ENCODE measurements at regions not wholly inside any gene's neighbourhood (a gene's known extent, or its start where the extent isn't known, plus 50 kb on each side); places are given as distances from the start of the nearest gene placed in this dataset.

DNA sequence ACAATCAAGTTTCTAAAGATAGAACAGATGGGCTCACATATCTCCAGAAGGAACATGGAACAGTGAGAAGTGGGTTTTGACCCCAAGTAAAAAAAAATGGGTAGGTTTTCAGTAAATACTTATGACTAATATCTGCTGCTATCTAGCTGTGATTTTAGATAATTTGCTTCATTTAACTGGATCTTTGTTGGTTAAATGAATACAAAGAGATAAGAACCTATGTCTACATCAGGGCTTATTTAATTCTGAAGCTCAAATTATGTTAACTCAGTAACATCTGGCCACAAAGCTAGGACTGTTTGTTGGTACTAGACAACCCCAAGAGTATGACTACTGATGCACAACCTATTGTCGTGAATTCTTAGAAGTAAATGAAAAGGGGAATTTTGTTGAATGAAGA is 144.4 kb upstream of the SESN3 start:
- no peak for DNase-seq

DNA sequence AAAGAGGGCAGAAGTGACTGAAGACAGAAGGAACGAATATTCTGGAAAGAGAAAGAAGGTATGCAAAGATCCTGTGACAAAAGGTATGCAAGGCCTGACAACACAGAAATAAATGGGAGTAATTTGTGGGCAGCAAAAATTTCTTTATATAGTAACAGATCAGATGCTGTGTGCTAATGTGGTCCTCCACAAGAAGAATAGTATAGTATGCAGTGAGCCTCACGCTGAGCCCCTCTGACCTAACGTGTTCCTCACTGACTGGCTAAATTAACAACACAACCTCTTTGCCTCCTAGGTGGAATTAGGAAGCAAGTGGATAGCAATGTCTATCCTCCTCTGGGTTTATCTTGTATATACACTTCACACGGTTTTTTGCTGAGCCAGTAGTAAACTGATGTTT is 143.1 kb upstream of the SESN3 start:
- DNase-seq = no peak

DNA sequence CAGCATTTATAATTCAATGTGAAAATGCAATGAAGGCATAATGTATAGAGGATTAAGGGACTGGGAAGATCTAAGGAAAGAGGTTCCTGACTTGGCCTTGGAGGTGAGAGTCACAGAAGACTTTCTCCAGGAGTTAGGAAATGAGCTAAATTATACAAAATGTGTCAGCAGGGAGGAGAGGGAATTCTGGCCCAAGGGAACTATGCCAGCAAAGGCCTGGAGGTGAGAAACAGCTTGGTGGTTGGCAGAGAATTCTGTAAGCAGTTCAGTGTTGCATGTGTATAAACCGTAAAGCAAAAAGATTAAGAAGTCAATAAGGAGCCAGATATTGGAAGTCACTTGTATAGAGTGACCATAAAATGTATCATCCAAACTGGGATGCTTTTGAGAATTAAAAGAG is 142.2 kb upstream of the SESN3 start:
- no peak for DNase-seq

DNA sequence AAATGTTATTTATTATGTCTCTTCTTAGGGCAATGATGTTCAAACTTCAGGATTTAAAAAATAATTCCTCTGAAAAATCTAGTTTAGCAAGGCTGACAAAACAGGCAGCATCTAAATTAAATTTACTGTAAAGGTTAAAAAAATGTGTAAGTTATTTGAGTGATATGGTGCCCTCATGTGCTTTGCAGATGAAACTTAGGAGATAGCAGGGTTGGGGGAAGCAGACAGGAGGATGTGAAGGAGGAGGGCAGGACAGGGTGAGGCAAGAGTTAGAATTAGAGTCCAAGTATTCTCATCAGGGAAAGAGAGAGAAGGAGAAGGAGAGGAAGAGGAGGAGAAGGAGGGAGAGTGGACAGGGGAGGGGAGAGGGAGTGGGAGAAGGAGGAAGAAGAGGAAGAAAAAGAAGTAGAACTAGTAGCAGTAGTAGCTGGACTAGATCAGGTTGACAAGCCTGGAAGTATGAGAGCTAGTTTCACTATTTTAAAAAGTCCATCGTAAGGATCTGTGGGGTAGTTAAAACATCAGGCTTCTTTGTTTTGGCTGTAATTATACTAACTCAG is 141.2 kb upstream of the SESN3 start:
- no peak for DNase-seq

DNA sequence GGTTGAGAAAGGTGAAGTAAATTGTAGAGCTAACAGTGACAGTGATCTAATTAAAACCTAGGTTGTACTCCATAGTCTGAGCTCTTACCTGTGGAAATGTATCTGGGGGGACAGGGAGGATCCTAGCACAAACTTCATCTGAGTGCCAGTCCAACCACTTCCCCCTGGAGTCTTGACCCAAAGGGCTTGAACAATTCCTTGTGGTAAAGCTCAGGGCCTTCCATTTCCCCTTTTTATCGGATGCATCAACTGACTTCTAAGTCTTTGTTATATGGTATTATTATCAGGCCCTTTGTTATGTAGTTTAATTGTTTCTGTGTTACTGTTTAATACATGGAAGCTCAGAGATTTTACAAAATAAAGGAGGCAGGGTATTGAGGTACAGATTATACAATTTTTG is 140.2 kb upstream of the SESN3 start:
- no peak for DNase-seq

DNA sequence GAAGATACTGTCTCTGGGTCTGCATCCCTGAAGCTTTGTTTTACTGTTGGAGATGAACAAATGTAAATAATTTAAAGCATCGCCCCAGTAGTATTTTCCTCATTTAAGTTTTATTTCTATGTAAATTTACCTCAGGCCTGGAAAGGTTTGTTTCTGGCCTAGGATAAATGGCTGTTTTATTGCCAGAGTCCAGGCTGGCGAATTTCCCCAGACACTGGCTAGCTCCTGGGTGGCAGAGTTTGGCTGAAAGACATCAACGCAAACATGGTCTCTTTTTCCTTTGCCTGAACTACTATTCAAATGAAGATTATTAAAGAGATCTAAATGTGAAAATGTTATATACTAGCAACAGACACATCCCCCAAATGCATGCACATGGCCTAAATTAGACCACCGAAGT is 136.7 kb upstream of the SESN3 start:
- DNase-seq = no peak

DNA sequence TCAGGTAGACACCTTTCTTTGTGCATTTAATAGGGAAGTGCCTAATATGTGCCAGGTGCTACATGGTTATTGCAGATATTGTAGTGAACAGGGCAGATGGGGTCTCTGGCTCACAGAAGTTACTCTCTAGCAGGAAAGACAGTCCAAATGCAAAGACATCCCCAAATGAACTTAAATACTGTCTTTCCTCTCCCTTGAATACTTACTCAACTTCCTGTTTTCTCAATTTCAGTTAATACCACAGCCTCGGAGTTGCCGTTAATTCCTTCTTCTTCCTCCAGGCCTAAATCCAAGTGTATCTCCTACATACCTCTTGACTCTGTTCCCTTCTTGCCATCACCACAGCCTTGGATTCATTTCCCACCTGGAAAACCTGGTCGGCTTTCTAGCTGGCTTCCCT is 134.3 kb upstream of the SESN3 start:
- DNase-seq = no peak

DNA sequence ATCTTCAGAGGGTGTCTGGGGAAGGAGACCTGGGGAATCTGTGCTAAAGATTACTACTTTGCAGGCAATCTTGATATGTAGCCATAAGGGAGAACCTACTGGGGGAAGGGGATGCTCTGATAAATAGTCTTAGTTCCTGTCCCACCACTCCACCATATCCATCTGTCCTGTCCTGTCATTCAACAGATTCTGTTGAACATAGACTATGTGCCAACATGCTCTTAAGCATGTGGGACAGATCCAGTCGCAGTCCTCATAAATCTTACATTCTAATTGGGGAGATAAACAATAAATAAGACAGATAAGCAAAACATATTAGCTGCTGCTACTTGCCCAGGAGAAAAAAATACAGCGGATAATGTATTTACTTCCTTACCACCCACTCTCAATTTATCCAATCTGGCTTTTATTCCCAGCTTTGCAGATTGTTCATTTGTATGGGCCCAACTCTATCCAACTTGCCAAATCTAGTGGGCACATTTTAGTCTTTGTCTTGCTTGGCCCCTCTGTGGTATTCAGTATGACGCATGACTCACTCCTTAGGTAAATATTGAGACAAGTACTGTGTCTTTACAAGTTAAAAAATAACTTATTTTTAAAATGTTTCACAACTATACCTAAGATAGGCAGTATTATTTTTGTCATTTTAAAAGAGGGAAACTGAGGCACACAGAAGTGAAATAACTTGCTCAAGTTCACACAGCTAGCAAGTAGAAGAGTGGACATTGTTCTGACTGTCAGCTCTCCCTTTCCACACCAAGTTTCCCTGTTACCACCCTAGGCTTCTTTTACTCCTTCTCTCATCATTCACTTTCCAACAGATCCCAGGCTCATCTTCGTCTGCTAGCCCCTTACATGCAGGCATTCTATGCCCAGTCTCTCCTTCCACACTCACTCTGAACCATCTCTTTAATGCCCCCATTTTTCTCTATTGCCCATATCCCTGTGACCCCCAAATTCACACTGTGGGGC is 133.6 kb upstream of the SESN3 start:
- no peak for DNase-seq

DNA sequence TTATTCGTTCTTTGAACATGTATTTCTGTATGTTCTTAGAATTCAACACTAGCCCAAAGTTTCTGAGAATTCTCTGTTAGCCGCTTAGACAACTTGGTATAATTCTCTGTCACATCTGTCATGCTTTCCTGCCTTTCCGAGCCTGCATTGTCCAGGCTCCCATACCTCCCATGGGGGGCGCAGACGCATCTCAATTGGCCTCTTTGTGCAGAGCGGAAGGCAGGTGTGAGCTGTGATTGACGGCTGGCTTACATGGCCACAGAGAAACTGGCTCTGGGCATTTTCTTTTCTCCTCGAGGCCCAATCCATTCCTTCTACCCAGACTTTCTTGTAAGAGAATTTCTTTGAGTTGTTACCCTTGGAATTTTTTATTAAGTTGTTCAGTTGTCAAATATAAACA is 132.7 kb upstream of the SESN3 start:
- no peak for DNase-seq

DNA sequence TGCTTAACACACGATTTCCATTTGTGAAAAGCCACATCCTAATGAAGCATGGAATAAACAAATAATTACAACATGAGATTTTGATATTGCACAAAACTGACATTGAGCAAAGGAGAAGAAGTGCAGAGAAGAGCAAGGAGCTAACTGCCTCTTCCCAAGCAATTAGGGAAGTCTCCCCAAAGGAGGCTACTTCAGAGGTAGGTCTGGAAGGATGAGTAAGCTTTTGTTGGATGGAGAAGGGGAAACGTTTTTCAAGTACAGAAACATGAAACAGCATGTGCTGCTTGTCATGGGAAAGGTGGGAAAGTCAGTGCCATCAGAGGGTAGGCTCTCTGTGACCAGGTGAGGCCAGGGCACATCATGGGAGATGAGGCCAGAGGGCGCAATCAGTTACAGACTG is 132.2 kb upstream of the SESN3 start:
- no peak for DNase-seq

DNA sequence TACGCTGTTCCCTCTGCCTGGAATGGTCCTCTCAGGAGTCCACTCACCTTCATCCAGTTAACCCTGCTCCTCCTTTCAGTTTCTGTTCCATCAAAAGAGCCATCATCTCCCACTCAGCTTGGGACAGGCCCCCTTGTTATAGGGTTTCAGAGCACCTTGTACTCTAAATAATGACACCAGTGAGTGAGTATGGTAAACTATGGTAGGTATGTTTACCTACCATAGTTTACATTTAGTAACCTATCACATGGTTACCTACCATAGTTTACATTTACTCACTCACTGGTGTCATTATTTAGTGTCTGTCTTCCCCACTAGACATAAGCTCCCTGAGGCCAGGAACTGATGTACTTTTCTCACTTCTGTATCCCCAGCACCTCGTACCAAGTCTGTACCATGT is 130.2 kb upstream of the SESN3 start:
- no peak for DNase-seq

DNA sequence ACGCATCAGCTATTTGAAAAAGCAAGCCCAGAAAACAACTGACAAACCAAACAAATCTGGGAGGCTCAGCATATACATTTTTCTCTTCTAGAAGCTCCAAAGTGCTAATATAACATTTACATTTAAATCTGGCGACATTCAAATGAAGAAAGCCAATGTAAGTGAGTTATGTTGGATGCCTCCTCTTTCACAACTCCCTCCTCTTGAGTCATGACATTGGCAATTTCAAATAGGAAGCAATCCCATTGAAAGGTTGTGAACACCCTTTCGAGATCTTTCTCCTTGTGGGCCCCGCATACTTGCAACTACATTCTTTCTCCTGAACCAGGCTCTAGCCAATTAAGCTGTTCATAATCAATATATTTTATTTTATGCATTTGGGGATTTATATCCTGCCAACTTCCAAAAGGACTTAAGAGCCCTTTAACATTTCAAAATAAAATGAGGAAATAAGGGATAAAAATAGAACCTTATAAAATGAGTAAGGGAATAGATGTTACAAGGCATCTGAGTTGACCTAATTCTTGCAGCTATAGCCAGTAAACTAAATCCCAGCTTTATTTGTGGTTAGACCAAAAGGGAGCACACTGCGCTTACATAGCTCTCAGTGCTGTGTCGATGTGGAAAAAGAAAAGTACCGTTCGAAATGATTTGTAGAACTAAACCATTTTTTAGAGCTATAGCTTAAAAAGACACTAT is 129.5 kb upstream of the SESN3 start:
- DNase-seq = no peak

DNA sequence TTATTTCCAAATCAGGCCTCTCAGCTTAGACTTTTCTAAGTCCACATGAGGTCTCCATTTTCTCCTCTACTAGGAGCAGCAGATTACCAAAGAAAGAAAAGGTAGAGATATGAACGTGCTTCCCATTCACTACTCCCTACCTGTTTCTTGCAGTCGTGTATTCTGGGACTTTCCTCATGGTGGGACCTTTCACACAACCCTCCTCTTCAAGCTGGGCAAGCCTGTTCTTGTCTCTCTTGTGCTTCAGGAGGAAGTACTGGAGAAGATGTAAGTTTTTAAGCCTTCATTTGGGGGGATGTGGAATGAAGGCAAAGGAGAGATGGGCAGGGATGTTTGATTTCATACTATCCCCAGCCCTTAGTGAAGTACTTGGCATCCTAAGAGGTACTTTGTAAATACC is 128.8 kb upstream of the SESN3 start:
- no peak for DNase-seq

DNA sequence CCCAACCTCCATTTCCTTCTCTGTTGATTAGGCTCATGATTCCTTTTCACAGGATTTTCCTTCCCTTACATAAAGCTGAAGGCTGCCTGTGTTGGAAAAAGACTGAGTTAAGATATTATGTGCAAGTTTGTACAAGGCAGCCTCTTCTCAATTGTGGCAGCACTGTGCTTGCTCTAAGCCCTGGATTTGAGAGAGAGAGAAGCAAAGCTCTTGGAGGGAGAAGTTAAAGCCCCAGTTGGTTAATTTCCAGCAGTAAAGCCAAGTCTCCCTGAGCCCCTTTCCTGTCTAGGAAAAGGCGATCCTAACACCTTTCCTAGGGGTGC is 128.3 kb upstream of the SESN3 start:
- no peak for DNase-seq

DNA sequence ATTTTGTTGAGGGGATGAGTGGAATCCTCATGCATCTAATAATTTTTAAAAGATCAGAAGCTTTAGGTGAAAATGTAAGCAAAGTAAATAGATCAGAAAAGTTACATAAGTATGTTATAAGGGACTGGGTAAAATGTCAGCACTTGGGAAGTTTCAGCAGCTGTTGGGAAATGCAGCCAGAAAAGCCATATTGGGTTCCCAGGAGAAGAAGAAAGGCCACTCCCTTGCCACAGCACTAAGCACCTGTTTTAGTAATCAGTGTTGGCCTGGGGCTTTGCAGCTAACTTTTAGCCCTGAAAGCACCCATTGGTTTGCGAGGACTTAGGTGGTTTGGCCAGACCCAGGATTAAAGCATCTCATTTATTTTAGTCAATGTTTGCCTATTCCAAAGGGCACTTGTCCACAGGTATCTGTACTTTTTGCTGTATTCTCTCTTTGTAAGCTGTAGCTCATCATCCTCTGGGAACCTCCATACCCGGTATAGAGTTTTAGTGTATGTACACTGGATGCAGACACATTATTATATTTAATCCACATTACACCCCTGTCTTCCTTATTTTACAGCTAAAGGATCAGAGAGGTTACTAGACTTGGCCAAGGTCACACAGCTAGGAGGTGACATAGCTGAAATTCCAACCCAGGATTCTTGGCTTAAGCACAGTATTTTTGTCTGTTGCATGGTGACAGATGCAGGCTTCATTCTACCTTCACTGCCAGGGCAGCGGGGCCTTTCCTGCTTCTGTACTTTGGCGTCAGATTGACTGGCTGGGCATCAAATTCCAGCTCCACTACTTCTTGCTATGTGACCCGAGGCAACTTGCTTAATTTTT is 127.7 kb upstream of the SESN3 start:
- DNase-seq = no peak

DNA sequence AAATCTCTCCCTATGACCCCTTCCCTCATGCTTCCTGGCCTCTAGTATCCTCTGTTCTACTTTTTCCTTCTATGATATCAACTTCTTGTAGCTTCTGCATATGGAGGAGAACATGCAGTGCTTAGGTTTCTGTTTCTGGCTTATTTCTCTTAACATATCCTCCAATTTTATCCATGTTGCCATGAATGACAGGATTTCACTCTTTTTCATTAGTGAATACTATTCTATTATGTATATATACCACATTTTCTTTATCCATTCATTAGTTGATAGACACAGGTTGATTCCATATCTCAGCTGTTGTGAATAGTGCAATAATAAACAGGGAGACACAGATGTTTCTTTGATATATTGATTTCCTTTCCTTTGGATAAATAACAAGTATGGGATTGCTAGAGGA is 123.3 kb upstream of the SESN3 start:
- DNase-seq = no peak

DNA sequence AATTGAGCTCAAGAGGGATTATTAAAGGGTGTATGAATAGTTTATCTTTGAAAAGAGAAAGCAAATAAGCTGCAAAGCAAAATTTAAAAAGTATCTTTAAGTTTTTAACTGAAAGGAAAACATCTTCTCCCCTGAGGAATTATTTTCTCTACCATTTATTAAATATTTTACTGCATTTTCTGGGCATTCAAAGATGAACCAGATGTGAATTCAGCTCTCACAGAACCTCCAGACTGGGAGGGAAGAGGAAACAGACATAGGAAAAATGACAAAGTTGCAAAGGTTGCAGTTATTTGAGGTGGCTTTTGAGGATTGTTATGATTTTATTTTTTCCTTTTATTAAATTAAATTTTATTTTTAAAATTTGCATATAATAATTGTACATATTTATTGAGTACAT is 122.7 kb upstream of the SESN3 start:
- no peak for DNase-seq

DNA sequence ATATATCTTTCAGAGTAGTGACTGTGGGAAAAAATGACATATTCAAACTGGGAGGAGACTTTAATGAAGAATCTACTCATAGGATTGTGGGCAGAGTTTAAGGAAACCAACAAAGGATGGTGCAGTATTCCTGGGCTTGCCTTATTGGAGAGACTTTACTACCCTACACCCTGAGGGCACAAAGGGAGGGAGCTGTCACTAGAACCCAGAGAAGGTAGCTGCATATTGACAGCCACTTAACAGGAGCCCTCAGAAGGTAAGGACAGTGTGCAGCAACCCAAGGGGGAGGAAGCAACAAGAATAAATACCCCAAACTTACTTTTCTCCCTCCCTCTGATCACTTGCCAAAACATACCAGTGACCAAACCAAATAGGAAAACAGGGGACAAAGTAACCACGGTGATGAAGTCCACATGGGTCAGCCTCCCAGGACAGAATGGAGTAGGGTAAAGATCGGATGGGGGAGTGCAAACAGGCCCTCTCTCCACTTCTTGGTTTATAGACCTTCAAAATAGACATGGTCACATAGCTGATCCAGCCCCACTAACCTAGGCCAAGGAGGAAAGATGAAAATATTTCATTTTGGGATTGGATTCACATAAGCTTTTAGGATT is 121.8 kb upstream of the SESN3 start:
- DNase-seq = no peak

DNA sequence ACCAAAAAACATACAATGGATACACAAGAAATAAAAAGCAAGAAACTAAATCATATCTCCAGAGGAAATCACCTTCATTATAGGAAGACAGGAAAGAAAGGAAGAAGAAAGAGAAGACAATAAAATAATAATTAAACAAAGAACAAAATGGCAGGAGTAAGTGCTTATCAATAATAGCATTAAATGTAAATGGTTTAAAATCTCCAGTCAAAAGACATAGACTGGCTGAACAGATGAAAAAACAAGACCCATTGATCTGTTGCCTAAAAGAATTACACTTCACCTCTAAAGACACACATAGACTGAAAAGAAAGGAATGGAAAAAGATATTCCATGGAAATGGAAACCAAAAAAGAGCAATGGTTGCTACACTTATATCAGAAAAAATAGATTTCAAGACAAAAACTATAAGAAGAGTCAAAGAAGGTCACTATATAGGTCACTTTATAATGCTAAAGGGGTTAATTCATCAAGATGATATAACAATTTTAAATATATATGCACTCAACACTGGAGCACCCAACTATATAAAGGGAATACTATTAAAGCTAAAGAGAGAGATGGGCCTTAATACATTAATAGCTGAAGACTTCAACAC is 118.4 kb upstream of the SESN3 start:
- no peak for DNase-seq

DNA sequence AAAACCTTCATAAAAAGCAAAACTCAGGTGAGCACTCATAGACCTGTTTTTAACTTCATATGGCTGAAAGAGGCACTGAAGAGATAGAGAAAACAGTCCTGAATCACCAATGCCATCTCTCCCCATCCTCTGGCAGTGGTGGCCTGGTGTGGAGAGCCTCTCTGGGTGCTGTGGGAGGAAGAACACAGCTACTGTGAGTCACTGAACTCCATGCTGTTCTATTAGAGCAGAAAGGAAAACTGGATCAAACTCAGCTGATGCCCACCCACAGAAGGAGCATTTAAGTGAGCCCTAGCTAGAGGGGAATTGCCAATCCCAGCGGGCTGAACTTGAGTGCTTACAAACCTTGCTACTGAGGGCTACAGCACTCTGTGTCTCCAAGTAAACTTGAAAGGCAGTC is 115.3 kb upstream of the SESN3 start:
- no peak for DNase-seq

DNA sequence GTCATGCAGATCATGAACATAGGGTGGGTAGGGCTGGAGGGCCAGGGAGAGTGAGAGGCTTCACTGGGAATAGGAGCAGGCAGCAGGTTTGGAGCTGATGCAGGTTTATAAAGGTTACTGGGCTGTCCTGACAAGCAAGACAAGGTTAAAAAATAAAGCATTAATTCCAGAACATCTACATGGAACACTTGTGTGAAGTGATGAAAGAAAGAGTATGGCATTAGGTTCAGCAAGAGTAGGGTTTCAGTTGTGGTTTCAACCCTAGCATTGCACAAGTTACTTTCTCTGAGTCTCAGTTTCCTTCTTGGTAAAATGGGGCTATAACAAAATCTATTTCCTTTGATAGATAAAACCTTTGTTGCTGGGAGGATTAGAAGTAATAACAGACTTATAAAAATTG is 114.6 kb upstream of the SESN3 start:
- peak; percentile 60 for DNase-seq

DNA sequence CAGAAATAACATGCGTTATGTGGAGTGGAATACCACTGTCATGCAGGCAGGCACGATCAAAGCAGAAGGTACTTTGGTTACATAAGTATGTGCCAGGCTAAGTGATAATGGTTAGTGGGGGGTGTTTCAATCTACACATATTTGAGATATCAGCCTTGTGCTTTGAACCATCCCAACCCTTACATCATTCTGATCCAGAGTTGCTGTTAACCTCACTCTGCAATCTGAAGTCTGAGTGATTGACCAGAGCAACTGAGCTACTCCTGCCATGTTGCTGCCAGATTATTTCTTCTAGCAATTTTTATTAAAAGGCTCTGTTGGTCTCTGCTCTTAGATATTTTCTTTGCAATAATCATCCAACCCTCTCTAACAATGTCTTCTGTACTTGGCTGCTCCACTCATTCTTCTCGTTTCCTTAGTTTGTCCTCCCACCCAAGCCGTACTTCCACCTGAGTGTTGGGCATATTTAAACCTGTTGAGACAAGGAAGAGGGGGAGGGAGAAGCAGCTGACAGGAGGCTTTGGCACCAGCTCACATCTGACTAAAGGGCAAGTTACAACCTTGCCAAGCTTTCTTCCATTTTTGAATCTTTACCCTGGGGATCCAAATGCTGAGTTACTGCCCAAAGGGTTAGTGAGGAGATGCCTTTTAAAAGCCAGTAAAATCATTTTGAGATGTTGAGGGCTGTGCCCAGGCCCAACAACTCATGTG is 114.1 kb upstream of the SESN3 start:
- no peak for DNase-seq
